Activated naive CD8-positive, alpha-beta T cell treated with anti-CD3 and anti-CD28 coated beads for 36 hours (primary cell): ENCODE measurements at regions not wholly inside any gene's neighbourhood (a gene's known extent, or its start where the extent isn't known, plus 50 kb on each side); places are given as distances from the start of the nearest gene placed in this dataset.
"Not testable (repeated sequence)": the region's sequence is repeated elsewhere in the genome, so short reads cannot be mapped to it uniquely, and the experiment has no call there.

Experiments used
- DNase-seq: peaks from one replicate; pipeline ENCODE4 v3.0.0; 2021
- H3K27ac Mint-ChIP-seq: one replicate; pipeline ENCODE4 v1.8.0; 2022; ENCODE audit warnings: mild to moderate bottlenecking, moderate library complexity, mixed read lengths
- H3K27me3 Mint-ChIP-seq: one replicate; pipeline ENCODE4 v1.8.0; 2022; ENCODE audit warnings: mild to moderate bottlenecking, mixed read lengths
- H3K36me3 Mint-ChIP-seq: one replicate; pipeline ENCODE4 v1.8.0; 2021; ENCODE audit warnings: mild to moderate bottlenecking, mixed read lengths
- H3K4me1 Mint-ChIP-seq: one replicate; pipeline ENCODE4 v1.8.0; 2021; ENCODE audit warnings: mixed read lengths
- H3K4me3 Mint-ChIP-seq: one replicate; pipeline ENCODE4 v1.8.0; 2022; ENCODE audit warnings: mild to moderate bottlenecking, moderate library complexity, mixed read lengths
- H3K9me3 Mint-ChIP-seq: one replicate; pipeline ENCODE4 v1.8.0; 2022; ENCODE audit warnings: mixed read lengths

- H3K36me3 Mint-ChIP-seq = no peaks in the 10 kb centered on the region
- H3K9me3 Mint-ChIP-seq = peaks cover 4% of the 10 kb centered on the region
- no peak overlapping the region for H3K4me3 Mint-ChIP-seq
- no peaks in the 10 kb centered on the region for H3K4me1 Mint-ChIP-seq
- no peak overlapping the region for H3K27ac Mint-ChIP-seq
- DNase-seq = no peak
- H3K27me3 Mint-ChIP-seq = no peaks in the 10 kb centered on the region
These were observed 378.9 kb downstream of the SLITRK1 start for GRCh38 chr13:83503424-83503823.

GRCh38 chr13:83499286-83499685 lies 383.0 kb downstream of the SLITRK1 start:
- Mint-ChIP-seq H3K4me1 (no peaks in the 10 kb centered on the region), H3K27ac (no peak overlapping the region), H3K27me3 (no peaks in the 10 kb centered on the region), H3K36me3 (no peaks in the 10 kb centered on the region), H3K9me3 (peaks cover 7% of the 10 kb centered on the region), H3K4me3 (no peak overlapping the region)
- DNase-seq = no peak

- Mint-ChIP-seq H3K4me3 (no peak overlapping the region), H3K27me3 (no peaks in the 10 kb centered on the region), H3K4me1 (no peaks in the 10 kb centered on the region), H3K36me3 (no peaks in the 10 kb centered on the region), H3K27ac (no peak overlapping the region), H3K9me3 (peaks cover 6% of the 10 kb centered on the region)
- no peak for DNase-seq
These were observed 383.6 kb downstream of the SLITRK1 start for GRCh38 chr13:83498481-83499190.

GRCh38 chr13:83498045-83498444 lies 384.2 kb downstream of the SLITRK1 start:
- Mint-ChIP-seq H3K27ac (no peak overlapping the region), H3K9me3 (peaks cover 6% of the 10 kb centered on the region), H3K4me3 (no peak overlapping the region), H3K27me3 (no peaks in the 10 kb centered on the region), H3K4me1 (no peaks in the 10 kb centered on the region), H3K36me3 (no peaks in the 10 kb centered on the region)
- no peak for DNase-seq

- Mint-ChIP-seq H3K27ac (no peak overlapping the region), H3K27me3 (no peaks in the 10 kb centered on the region), H3K9me3 (peaks cover 6% of the 10 kb centered on the region), H3K36me3 (no peaks in the 10 kb centered on the region), H3K4me1 (no peaks in the 10 kb centered on the region), H3K4me3 (no peak overlapping the region)
- DNase-seq = no peak
These were observed 385.8 kb downstream of the SLITRK1 start for GRCh38 chr13:83496501-83496900.

GRCh38 chr13:83485101-83485500 lies 397.2 kb downstream of the SLITRK1 start:
- no peak for DNase-seq
- H3K36me3 Mint-ChIP-seq = no peaks in the 10 kb centered on the region
- peaks cover 8% of the 10 kb centered on the region for H3K9me3 Mint-ChIP-seq
- H3K4me3 Mint-ChIP-seq = no peak overlapping the region
- H3K27me3 Mint-ChIP-seq = no peaks in the 10 kb centered on the region
- H3K4me1 Mint-ChIP-seq = no peaks in the 10 kb centered on the region
- H3K27ac Mint-ChIP-seq = no peak overlapping the region

- H3K27me3 Mint-ChIP-seq = no peaks in the 10 kb centered on the region
- DNase-seq = no peak
- no peak overlapping the region for H3K4me3 Mint-ChIP-seq
- no peak overlapping the region for H3K27ac Mint-ChIP-seq
- H3K9me3 Mint-ChIP-seq = peaks cover 5% of the 10 kb centered on the region
- no peaks in the 10 kb centered on the region for H3K36me3 Mint-ChIP-seq
- no peaks in the 10 kb centered on the region for H3K4me1 Mint-ChIP-seq
These were observed 411.3 kb downstream of the SLITRK1 start for GRCh38 chr13:83471011-83471410.

GRCh38 chr13:83470133-83470797 lies 412.0 kb downstream of the SLITRK1 start:
- no peak overlapping the region for H3K27ac Mint-ChIP-seq
- no peaks in the 10 kb centered on the region for H3K36me3 Mint-ChIP-seq

GRCh38 chr13:83453723-83454122 lies 428.6 kb downstream of the SLITRK1 start:
- H3K27me3 Mint-ChIP-seq = no peaks in the 10 kb centered on the region
- no peaks in the 10 kb centered on the region for H3K4me1 Mint-ChIP-seq
- no peaks in the 10 kb centered on the region for H3K36me3 Mint-ChIP-seq

More at GRCh38 chr13:83470133-83470797, 412.0 kb downstream of the SLITRK1 start:
- no peaks in the 10 kb centered on the region for H3K27me3 Mint-ChIP-seq
- DNase-seq = no peak
- H3K9me3 Mint-ChIP-seq = peaks cover 5% of the 10 kb centered on the region
- no peak overlapping the region for H3K4me3 Mint-ChIP-seq
- no peaks in the 10 kb centered on the region for H3K4me1 Mint-ChIP-seq

GRCh38 chr13:83453300-83453699 lies 429.0 kb downstream of the SLITRK1 start:
- Mint-ChIP-seq H3K27me3 (no peaks in the 10 kb centered on the region), H3K36me3 (no peaks in the 10 kb centered on the region), H3K4me1 (no peaks in the 10 kb centered on the region), H3K27ac (no peak overlapping the region), H3K9me3 (no peaks in the 10 kb centered on the region), H3K4me3 (no peak overlapping the region)
- DNase-seq = no peak

More at GRCh38 chr13:83453723-83454122, 428.6 kb downstream of the SLITRK1 start:
- DNase-seq = no peak
- Mint-ChIP-seq H3K4me3 (no peak overlapping the region), H3K27ac (no peak overlapping the region), H3K9me3 (no peaks in the 10 kb centered on the region)

- Mint-ChIP-seq H3K9me3 (no peaks in the 10 kb centered on the region), H3K27ac (no peak overlapping the region), H3K4me1 (no peaks in the 10 kb centered on the region), H3K4me3 (no peak overlapping the region), H3K36me3 (no peaks in the 10 kb centered on the region), H3K27me3 (no peaks in the 10 kb centered on the region)
- DNase-seq = no peak
These were observed 429.9 kb downstream of the SLITRK1 start for GRCh38 chr13:83452292-83452950.

- Mint-ChIP-seq H3K27ac (no peak overlapping the region), H3K9me3 (peaks cover 4% of the 10 kb centered on the region), H3K4me1 (no peaks in the 10 kb centered on the region), H3K27me3 (no peaks in the 10 kb centered on the region), H3K4me3 (no peak overlapping the region), H3K36me3 (no peaks in the 10 kb centered on the region)
- no peak for DNase-seq
These were observed 431.7 kb downstream of the SLITRK1 start for GRCh38 chr13:83450591-83450990.

GRCh38 chr13:83449668-83450395 lies 432.4 kb downstream of the SLITRK1 start:
- Mint-ChIP-seq H3K4me3 (no peak overlapping the region), H3K27ac (no peak overlapping the region), H3K27me3 (no peaks in the 10 kb centered on the region), H3K4me1 (no peaks in the 10 kb centered on the region), H3K9me3 (peaks cover 4% of the 10 kb centered on the region), H3K36me3 (no peaks in the 10 kb centered on the region)
- DNase-seq = no peak

GRCh38 chr13:83440465-83440864 lies 441.8 kb downstream of the SLITRK1 start:
- H3K27me3 Mint-ChIP-seq = no peaks in the 10 kb centered on the region
- H3K9me3 Mint-ChIP-seq = peaks cover 3% of the 10 kb centered on the region
- H3K27ac Mint-ChIP-seq = no peak overlapping the region
- no peak overlapping the region for H3K4me3 Mint-ChIP-seq
- DNase-seq = no peak
- H3K36me3 Mint-ChIP-seq = no peaks in the 10 kb centered on the region
- H3K4me1 Mint-ChIP-seq = no peaks in the 10 kb centered on the region

GRCh38 chr13:83439464-83439863 lies 442.8 kb downstream of the SLITRK1 start:
- DNase-seq, H3K27me3 Mint-ChIP-seq, H3K36me3 Mint-ChIP-seq, H3K4me3 Mint-ChIP-seq, H3K27ac Mint-ChIP-seq, H3K4me1 Mint-ChIP-seq, H3K9me3 Mint-ChIP-seq: not testable (repeated sequence)
